ENCODE measurements at regions not wholly inside any gene's neighbourhood (a gene's known extent, or its start where the extent isn't known, plus 50 kb on each side); places are given as distances from the start of the nearest gene placed in this dataset.

GRCh38 chr3:168807448-168807847, 711.7 kb upstream of the GOLIM4 start:
- peak overlapping the region; percentile 78 for H3K4ac ChIP-seq (ENCODE audit: low read depth, low read length)
- TF ChIP-seq SMC3 (IDR thresholded peaks at IDR 0.05; ENCODE audit: low read depth, low read length) (no peak), USF2 (IDR thresholded peaks at IDR 0.05; ENCODE audit: low read depth, low read length) (no peak), CEBPB (IDR thresholded peaks at IDR 0.05; ENCODE audit: low read depth, low read length) (no peak), FOS (IDR thresholded peaks at IDR 0.05; ENCODE audit: low read depth, low read length) (no peak), RCOR1 (IDR thresholded peaks at IDR 0.05; ENCODE audit: insufficient replicate concordance, low read length) (no peak), MXI1 (IDR thresholded peaks at IDR 0.05; ENCODE audit: borderline replicate concordance, low read depth, low read length) (no peak), MAZ (IDR thresholded peaks at IDR 0.05; ENCODE audit: borderline replicate concordance, low read depth, low read length) (no peak), NFE2L2 (IDR thresholded peaks at IDR 0.05; ENCODE audit: low read depth, low read length) (no peak), CTCF (conservative IDR thresholded peaks at IDR 0.05; ENCODE audit: low read depth, low read length) (no peak), CHD1 (IDR thresholded peaks at IDR 0.05; ENCODE audit: low read depth, low read length) (no peak)
- peak overlapping the region; percentile 85; the same call in 1 of the 3 replicates for H2BK15ac ChIP-seq (ENCODE audit: low read depth, low read length)
- intact Hi-C loops (cut with micrococcal nuclease): no loop called here
- H3K4me2 ChIP-seq (ENCODE audit: low read depth, low read length): peak overlapping the region; percentile 89
- peak overlapping the region; percentile 79 for H4K91ac ChIP-seq (ENCODE audit: insufficient read depth, low read depth, low read length)
- H2AFZ ChIP-seq (replicated peaks; ENCODE audit: low read length, poor library complexity): peak overlapping the region; percentile 45
- POLR2A ChIA-PET (ENCODE audit: unreplicated experiment): no interaction called here
- ATAC-seq (ENCODE audit: low read depth) (peak; percentile 40), DNase-seq (no peak)
- CTCF ChIA-PET: interaction anchor here (0.6 to 1.5 kb wide), 3 partner anchors 40 to 1106 kb away, joined by 3 to 5 read pairs (median 4); no protein-coding TSS in a partner anchor
- H4K8ac ChIP-seq (ENCODE audit: low read depth in 2 of 2, low read length in 2 of 2): peak overlapping the region in 1 of 2 experiments; percentile 77; a peak in 2 of 4 replicates
- H3K9me1 ChIP-seq (ENCODE audit: insufficient read depth, low read length): peaks cover 8% of the 10 kb centered on the region
- dilution Hi-C loops (cut with HindIII; ENCODE audit: low sequenced_read_pairs, unreplicated experiment): no loop called here
- H2BK5ac ChIP-seq (ENCODE audit: low read depth, low read length, poor library complexity, severe bottlenecking): peak overlapping the region; percentile 86
- peaks cover 10% of the 10 kb centered on the region for H3K4me1 ChIP-seq (ENCODE audit: control insufficient read depth, insufficient read depth, low read length)
- H3K4me3 ChIP-seq (ENCODE audit: insufficient read depth, low read depth, low read length): no peak overlapping the region
- no peak overlapping the region for H2AK9ac ChIP-seq (replicated peaks; ENCODE audit: low read depth, low read length, poor library complexity)
- in situ Hi-C loops (cut with MboI; ENCODE audit: low sequenced_read_pairs): no loop called here
- peak overlapping the region; percentile 67 for H3K23ac ChIP-seq (ENCODE audit: low read depth, low read length)
- H3K14ac ChIP-seq (replicated peaks; ENCODE audit: low read depth, low read length): peak overlapping the region; percentile 72
- no TSS peak for BruUV-seq (replicated peaks)
- H4K5ac ChIP-seq (ENCODE audit: low read depth, low read length): peak overlapping the region; percentile 15; the same call in 1 of the 2 replicates
- WGBS, 2 experiments (ENCODE audit: extremely low coverage in 2 of 2, insufficient read length in 1 of 2): no CpG with 5 or more reads among the region's 4 CpGs
- H2BK20ac ChIP-seq (ENCODE audit: low read depth, low read length): peak overlapping the region; percentile 95
- no peaks in the 10 kb centered on the region for H3K79me1 ChIP-seq (ENCODE audit: low read depth in 1 of 2, low read length in 2 of 2)
- H3K9ac ChIP-seq (ENCODE audit: low read depth, low read length): no peak overlapping the region; the same call in 1 of the 2 replicates
- H3K36me3 ChIP-seq (ENCODE audit: control insufficient read depth, insufficient read depth, low read length): no peaks in the 10 kb centered on the region
- H3K27me3 ChIP-seq (ENCODE audit: control insufficient read depth, insufficient read depth, low read length): no peaks in the 10 kb centered on the region
- H3K27ac ChIP-seq (ENCODE audit: insufficient read depth, low read length): peak overlapping the region; percentile 67; the same call in 1 of the 2 replicates
- H3K18ac ChIP-seq (ENCODE audit: low read depth, low read length): peak overlapping the region; percentile 87
- H3K9me3 ChIP-seq (ENCODE audit: control insufficient read depth, insufficient read depth, low read length): no peaks in the 10 kb centered on the region
- peak overlapping the region; percentile 89 for H2BK120ac ChIP-seq (ENCODE audit: low read depth, low read length)
- no peak overlapping the region for H2AK5ac ChIP-seq (ENCODE audit: low read depth, low read length)
- H3K56ac ChIP-seq (ENCODE audit: extremely low read depth, insufficient read depth, low read length): peak overlapping the region; percentile 56; the same call in 1 of the 2 replicates
- H4K20me1 ChIP-seq (ENCODE audit: insufficient read depth, low read length): no peaks in the 10 kb centered on the region
